WTC11 (cell line): ENCODE measurements at regions not wholly inside any gene's neighbourhood (a gene's known extent, or its start where the extent isn't known, plus 50 kb on each side); places are given as distances from the start of the nearest gene placed in this dataset.

Experiments
- ATAC-seq: fragments of 200-7000 bp; cut with Tn5 transposase; 2 replicates; pipeline ENCODE4 v1.10.0; 2021; ENCODE audit warnings: mild to moderate bottlenecking, moderate library complexity
- CTCF ChIA-PET: fragments of 300-600 bp; sonication (Branson Sonifier 250); formaldehyde crosslinking; loops from one replicate; lab custom pipeline; 2021; ENCODE audit warnings: antibody characterized with exemption; lab: Charles Lee
- POLR2A ChIA-PET: fragments of 350-600 bp; sonication (Branson Sonifier 250); formaldehyde crosslinking; loops from one replicate; lab custom pipeline; 2021; ENCODE audit warnings: antibody characterized with exemption; lab: Charles Lee
- DNase-seq: peaks from one replicate; pipeline ENCODE4 v3.0.0; 2021; ENCODE audit warnings: low spot score
- H3K27ac Mint-ChIP-seq: 2 replicates; pipeline ENCODE4 v1.8.0; 2021; ENCODE audit warnings: mixed read lengths
- H3K27me3 Mint-ChIP-seq: 2 replicates; pipeline ENCODE4 v1.8.0; 2021; ENCODE audit warnings: low read depth, mild to moderate bottlenecking, moderate library complexity, mixed read lengths
- H3K36me3 Mint-ChIP-seq: 2 replicates; pipeline ENCODE4 v1.8.0; 2021; ENCODE audit warnings: mixed read lengths
- H3K4me1 Mint-ChIP-seq: 2 replicates; pipeline ENCODE4 v1.8.0; 2022; ENCODE audit warnings: mixed read lengths
- H3K4me3 Mint-ChIP-seq: 2 replicates; pipeline ENCODE4 v1.8.0; 2021; ENCODE audit warnings: mild to moderate bottlenecking, moderate library complexity, mixed read lengths
- H3K9me3 Mint-ChIP-seq: 2 replicates; pipeline ENCODE4 v1.8.0; 2021; ENCODE audit warnings: mixed read lengths
- ATF6 ChIP-seq: sonication (generic); formaldehyde crosslinking; IDR thresholded peaks from 2 replicates; pipeline ENCODE4 v1.8.1; 2023; ENCODE audit warnings: mild to moderate bottlenecking, missing genetic modification reagents
- CTCF ChIP-seq: fragments of 200-600 bp; IDR thresholded peaks from 2 replicates; pipeline ENCODE4 v1.8.0; 2022; ENCODE audit warnings: antibody characterized with exemption
- KAT7 ChIP-seq: sonication (generic); formaldehyde crosslinking; IDR thresholded peaks from 2 replicates; pipeline ENCODE4 v1.8.1; 2023; ENCODE audit warnings: missing genetic modification reagents, mild to moderate bottlenecking, borderline replicate concordance
- NR3C1 ChIP-seq: sonication (generic); formaldehyde crosslinking; conservative IDR thresholded peaks from 2 replicates; pipeline ENCODE4 v1.8.1; 2023; ENCODE audit warnings: low read depth, mild to moderate bottlenecking, missing genetic modification reagents
- PRDM15 ChIP-seq: sonication (generic); formaldehyde crosslinking; IDR thresholded peaks from 2 replicates; pipeline ENCODE4 v1.8.0; 2022; ENCODE audit warnings: missing genetic modification reagents
- PRRX2 ChIP-seq: fragments of 250-450 bp; sonication (Bioruptor Pico); IDR thresholded peaks from 2 replicates; pipeline ENCODE4 v1.8.0; 2021; ENCODE audit warnings: mild to moderate bottlenecking
- ZNF232 ChIP-seq: sonication (generic); formaldehyde crosslinking; IDR thresholded peaks from 2 replicates; pipeline ENCODE4 v1.8.0; 2022; ENCODE audit warnings: mild to moderate bottlenecking, missing genetic modification reagents
- ZNF396 ChIP-seq: fragments of 250-450 bp; sonication (Bioruptor Pico); IDR thresholded peaks from 2 replicates; pipeline ENCODE4 v1.8.0; 2021; ENCODE audit warnings: mild to moderate bottlenecking, moderate library complexity, borderline replicate concordance
- ZNF671 ChIP-seq: fragments of 250-450 bp; sonication (Bioruptor Pico); IDR thresholded peaks from 2 replicates; pipeline ENCODE4 v1.8.0; 2021; ENCODE audit warnings: mild to moderate bottlenecking
- TF ChIP-seq, protein P1 (sequence below): fragments of 250-450 bp; sonication (Bioruptor Pico); conservative IDR thresholded peaks from 2 replicates; pipeline ENCODE4 v1.9.0; 2021; ENCODE audit warnings: mild to moderate bottlenecking
- TF ChIP-seq, protein P2 (sequence below): fragments of 250-450 bp; sonication (Bioruptor Pico); IDR thresholded peaks from 2 replicates; pipeline ENCODE4 v1.8.0; 2021; ENCODE audit warnings: mild to moderate bottlenecking
- TF ChIP-seq, protein P3 (sequence below): sonication (generic); formaldehyde crosslinking; IDR thresholded peaks from 2 replicates; pipeline ENCODE4 v1.8.1; 2023; ENCODE audit warnings: mild to moderate bottlenecking, missing genetic modification reagents, borderline replicate concordance
- TF ChIP-seq, protein P4 (sequence below): sonication (generic); formaldehyde crosslinking; IDR thresholded peaks from 2 replicates; pipeline ENCODE4 v1.8.1; 2022; ENCODE audit warnings: missing genetic modification reagents, borderline replicate concordance

DNA sequence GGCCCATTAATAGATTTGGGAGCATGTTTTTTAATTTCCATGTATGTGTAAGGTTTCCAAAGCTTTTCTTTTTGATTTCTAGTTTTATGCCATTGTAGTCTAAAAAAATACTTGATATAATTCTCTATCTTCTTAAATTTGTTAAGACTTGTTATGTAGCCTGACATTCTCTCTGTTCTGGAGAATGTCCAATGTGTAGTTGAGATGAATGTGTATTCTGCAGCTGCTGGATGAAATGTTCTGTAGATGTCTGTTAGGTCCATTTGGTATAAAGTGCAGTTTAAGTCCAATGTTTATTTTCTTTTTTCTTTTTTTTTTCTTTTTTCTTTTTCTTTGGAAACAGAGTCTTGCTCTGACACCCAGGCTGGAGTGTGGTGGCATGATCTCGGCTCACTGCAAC lies 378.5 kb upstream of the MAD2L1 start:
- no peak overlapping the region for H3K27ac Mint-ChIP-seq
- no peaks in the 10 kb centered on the region for H3K27me3 Mint-ChIP-seq
- CTCF ChIA-PET = interaction anchor here (1.1 kb wide), 1 partner anchor 9 kb away, joined by 3 read pairs; no protein-coding TSS in a partner anchor
- no peaks in the 10 kb centered on the region for H3K36me3 Mint-ChIP-seq
- TF ChIP-seq ZNF396 (no peak), ZNF671 (CRISPR knock-in tag) (no peak), NR3C1 (CRISPR knock-in tag) (no peak), KAT7 (CRISPR knock-in tag) (no peak)
- TF ChIP-seq, protein P1, sequence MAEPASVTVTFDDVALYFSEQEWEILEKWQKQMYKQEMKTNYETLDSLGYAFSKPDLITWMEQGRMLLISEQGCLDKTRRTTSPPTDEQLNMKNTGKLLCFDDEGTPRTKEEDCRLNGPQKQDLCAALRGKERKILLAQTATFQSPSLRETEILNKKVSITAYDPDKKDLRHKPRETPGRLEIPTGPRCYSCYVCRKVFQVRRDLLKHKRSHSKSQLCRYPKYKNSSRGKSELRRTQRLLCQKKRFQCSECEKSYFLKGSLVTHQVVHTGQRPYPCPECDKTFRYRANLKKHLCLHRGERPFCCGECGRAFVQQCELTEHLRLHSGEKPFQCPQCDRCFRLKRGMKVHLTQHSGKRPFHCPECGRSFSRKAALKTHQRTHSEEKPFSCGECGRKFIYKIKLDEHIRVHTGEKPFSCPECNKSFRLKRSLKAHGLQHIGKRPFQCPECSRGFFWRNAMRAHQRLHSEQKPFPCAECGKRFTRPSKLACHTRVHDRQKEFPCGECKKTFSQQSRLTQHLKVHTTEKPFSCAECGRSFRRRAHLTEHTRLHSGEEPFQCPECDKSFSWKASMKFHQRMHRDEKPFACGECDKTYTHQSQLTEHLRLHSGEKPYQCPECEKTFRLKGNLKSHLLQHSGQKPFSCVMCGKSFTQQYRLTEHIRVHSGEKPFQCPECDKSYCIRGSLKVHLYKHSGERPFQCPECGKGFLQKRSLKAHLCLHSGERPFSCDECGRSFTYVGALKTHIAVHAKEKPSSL = no peak
- TF ChIP-seq, protein P2, sequence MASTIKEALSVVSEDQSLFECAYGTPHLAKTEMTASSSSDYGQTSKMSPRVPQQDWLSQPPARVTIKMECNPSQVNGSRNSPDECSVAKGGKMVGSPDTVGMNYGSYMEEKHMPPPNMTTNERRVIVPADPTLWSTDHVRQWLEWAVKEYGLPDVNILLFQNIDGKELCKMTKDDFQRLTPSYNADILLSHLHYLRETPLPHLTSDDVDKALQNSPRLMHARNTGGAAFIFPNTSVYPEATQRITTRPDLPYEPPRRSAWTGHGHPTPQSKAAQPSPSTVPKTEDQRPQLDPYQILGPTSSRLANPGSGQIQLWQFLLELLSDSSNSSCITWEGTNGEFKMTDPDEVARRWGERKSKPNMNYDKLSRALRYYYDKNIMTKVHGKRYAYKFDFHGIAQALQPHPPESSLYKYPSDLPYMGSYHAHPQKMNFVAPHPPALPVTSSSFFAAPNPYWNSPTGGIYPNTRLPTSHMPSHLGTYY (CRISPR knock-in tag) = no peak
- POLR2A ChIA-PET = no interaction called here
- no peaks in the 10 kb centered on the region for H3K9me3 Mint-ChIP-seq
- ATAC-seq = no peak
- no peak overlapping the region for H3K4me3 Mint-ChIP-seq
- peaks cover 2% of the 10 kb centered on the region; the same call in 1 of the 2 replicates for H3K4me1 Mint-ChIP-seq
- DNase-seq = no peak

GRCh38 chr4:120443116-120443515 lies 376.5 kb upstream of the MAD2L1 start:
- ChIA-PET CTCF (no interaction called here), POLR2A (no interaction called here)
- no peak for DNase-seq
- H3K4me3 Mint-ChIP-seq = no peak overlapping the region
- no peaks in the 10 kb centered on the region for H3K36me3 Mint-ChIP-seq
- no peaks in the 10 kb centered on the region for H3K9me3 Mint-ChIP-seq
- ATAC-seq = no peak
- H3K4me1 Mint-ChIP-seq = peaks cover 2% of the 10 kb centered on the region; the same call in 1 of the 2 replicates
- TF ChIP-seq, protein P3, sequence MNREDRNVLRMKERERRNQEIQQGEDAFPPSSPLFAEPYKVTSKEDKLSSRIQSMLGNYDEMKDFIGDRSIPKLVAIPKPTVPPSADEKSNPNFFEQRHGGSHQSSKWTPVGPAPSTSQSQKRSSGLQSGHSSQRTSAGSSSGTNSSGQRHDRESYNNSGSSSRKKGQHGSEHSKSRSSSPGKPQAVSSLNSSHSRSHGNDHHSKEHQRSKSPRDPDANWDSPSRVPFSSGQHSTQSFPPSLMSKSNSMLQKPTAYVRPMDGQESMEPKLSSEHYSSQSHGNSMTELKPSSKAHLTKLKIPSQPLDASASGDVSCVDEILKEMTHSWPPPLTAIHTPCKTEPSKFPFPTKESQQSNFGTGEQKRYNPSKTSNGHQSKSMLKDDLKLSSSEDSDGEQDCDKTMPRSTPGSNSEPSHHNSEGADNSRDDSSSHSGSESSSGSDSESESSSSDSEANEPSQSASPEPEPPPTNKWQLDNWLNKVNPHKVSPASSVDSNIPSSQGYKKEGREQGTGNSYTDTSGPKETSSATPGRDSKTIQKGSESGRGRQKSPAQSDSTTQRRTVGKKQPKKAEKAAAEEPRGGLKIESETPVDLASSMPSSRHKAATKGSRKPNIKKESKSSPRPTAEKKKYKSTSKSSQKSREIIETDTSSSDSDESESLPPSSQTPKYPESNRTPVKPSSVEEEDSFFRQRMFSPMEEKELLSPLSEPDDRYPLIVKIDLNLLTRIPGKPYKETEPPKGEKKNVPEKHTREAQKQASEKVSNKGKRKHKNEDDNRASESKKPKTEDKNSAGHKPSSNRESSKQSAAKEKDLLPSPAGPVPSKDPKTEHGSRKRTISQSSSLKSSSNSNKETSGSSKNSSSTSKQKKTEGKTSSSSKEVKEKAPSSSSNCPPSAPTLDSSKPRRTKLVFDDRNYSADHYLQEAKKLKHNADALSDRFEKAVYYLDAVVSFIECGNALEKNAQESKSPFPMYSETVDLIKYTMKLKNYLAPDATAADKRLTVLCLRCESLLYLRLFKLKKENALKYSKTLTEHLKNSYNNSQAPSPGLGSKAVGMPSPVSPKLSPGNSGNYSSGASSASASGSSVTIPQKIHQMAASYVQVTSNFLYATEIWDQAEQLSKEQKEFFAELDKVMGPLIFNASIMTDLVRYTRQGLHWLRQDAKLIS (CRISPR knock-in tag) = no peak
- TF ChIP-seq ZNF671 (CRISPR knock-in tag) (no peak), ATF6 (CRISPR knock-in tag) (no peak), CTCF (no peak), PRDM15 (CRISPR knock-in tag) (no peak), ZNF232 (CRISPR knock-in tag) (no peak), PRRX2 (CRISPR knock-in tag) (no peak)
- TF ChIP-seq, protein P2 (CRISPR knock-in tag) = no peak
- TF ChIP-seq, protein P4, sequence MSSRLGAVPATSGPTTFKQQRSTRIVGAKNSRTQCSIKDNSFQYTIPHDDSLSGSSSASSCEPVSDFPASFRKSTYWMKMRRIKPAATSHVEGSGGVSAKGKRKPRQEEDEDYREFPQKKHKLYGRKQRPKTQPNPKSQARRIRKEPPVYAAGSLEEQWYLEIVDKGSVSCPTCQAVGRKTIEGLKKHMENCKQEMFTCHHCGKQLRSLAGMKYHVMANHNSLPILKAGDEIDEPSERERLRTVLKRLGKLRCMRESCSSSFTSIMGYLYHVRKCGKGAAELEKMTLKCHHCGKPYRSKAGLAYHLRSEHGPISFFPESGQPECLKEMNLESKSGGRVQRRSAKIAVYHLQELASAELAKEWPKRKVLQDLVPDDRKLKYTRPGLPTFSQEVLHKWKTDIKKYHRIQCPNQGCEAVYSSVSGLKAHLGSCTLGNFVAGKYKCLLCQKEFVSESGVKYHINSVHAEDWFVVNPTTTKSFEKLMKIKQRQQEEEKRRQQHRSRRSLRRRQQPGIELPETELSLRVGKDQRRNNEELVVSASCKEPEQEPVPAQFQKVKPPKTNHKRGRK (CRISPR knock-in tag) = no peak
- H3K27me3 Mint-ChIP-seq = no peaks in the 10 kb centered on the region
- no peak overlapping the region for H3K27ac Mint-ChIP-seq
